Frontal cortex (tissue), 3 donors: ENCODE measurements at regions not wholly inside any gene's neighbourhood (a gene's known extent, or its start where the extent isn't known, plus 50 kb on each side); places are given as distances from the start of the nearest gene placed in this dataset.

Experiments
- DNase-seq, 2 donors: peaks; one replicate each; pipeline ENCODE4 v3.0.0; 2012; ENCODE audit warnings: low spot score in 2 of 2
- FAIRE-seq: peaks from 2 replicates; lab custom pipeline; 2012; peaks lifted over from hg19 to GRCh38; lab: Jason Lieb, UNC
- donor health status: control.
- donor health status: control.
- donor health status: control.

- FAIRE-seq (no peak), DNase-seq (no peak)
Observed at GRCh38 chr13:44079413-44080205, 199.9 kb downstream of the LACC1 start.

GRCh38 chr13:44084146-44084545 is 204.4 kb downstream of the LACC1 start:
- DNase-seq: no peak
- FAIRE-seq: no peak

GRCh38 chr13:44086389-44086788 is 206.7 kb downstream of the LACC1 start:
- DNase-seq (no peak), FAIRE-seq (no peak)

- DNase-seq (no peak), FAIRE-seq (no peak)
Observed at GRCh38 chr13:44088411-44088810, 208.7 kb downstream of the LACC1 start.

GRCh38 chr13:44088991-44089413 is 209.3 kb downstream of the LACC1 start:
- FAIRE-seq: no peak
- no peak for DNase-seq

- DNase-seq (no peak), FAIRE-seq (no peak)
Observed at GRCh38 chr13:44089452-44089851, 209.7 kb downstream of the LACC1 start.

- FAIRE-seq: peak; percentile 79
- DNase-seq: no peak
Observed at GRCh38 chr13:44092078-44092970, 212.6 kb downstream of the LACC1 start.

- DNase-seq (no peak), FAIRE-seq (no peak)
Observed at GRCh38 chr13:44093607-44094564, 214.2 kb downstream of the LACC1 start.

GRCh38 chr13:44096901-44097300 is 217.2 kb downstream of the LACC1 start:
- FAIRE-seq (no peak), DNase-seq (no peak)

- FAIRE-seq (no peak), DNase-seq (no peak)
Observed at GRCh38 chr13:44098559-44098958, 218.9 kb downstream of the LACC1 start.

- peak; percentile 13 for FAIRE-seq
- DNase-seq: no peak
Observed at GRCh38 chr13:44101347-44102083, 221.8 kb downstream of the LACC1 start.

GRCh38 chr13:44103429-44104196 is 223.9 kb downstream of the LACC1 start:
- DNase-seq (no peak), FAIRE-seq (no peak)

GRCh38 chr13:44104197-44104490 is 224.4 kb downstream of the LACC1 start:
- FAIRE-seq: no peak
- DNase-seq: no peak

- FAIRE-seq: no peak
- no peak for DNase-seq
Observed at GRCh38 chr13:44104969-44105368, 225.3 kb downstream of the LACC1 start.

GRCh38 chr13:44106266-44107152 is 226.8 kb downstream of the LACC1 start:
- FAIRE-seq (no peak), DNase-seq (no peak)

- no peak for FAIRE-seq
- DNase-seq: no peak
Observed at GRCh38 chr13:44107357-44108121, 227.8 kb downstream of the LACC1 start.

GRCh38 chr13:44108331-44108858 is 228.7 kb downstream of the LACC1 start:
- FAIRE-seq (no peak), DNase-seq (no peak)
